ENCODE measurements at regions not wholly inside any gene's neighbourhood (a gene's known extent, or its start where the extent isn't known, plus 50 kb on each side); places are given as distances from the start of the nearest gene placed in this dataset.

- TF ChIP-seq SIN3A (IDR thresholded peaks at IDR 0.05; ENCODE audit: borderline replicate concordance, insufficient read depth, low read length) = no peak
- no peak for TF ChIP-seq POLR2AphosphoS5 (IDR thresholded peaks at IDR 0.05; ENCODE audit: low read depth, low read length)
- no peak for TF ChIP-seq REST (IDR thresholded peaks at IDR 0.05; ENCODE audit: insufficient read depth in 1 of 2, low read depth in 2 of 2, low read length in 2 of 2)
- TF ChIP-seq FOXP2 (optimal IDR thresholded peaks at IDR 0.05; ENCODE audit: borderline replicate concordance, extremely low read depth, extremely low read length, insufficient read depth) = no peak
- TF ChIP-seq TAF1 (IDR thresholded peaks at IDR 0.05; ENCODE audit: borderline replicate concordance, insufficient read depth, low read length) = no peak
Observed at GRCh38 chr18:26764586-26764985, 100.9 kb downstream of the AQP4 start.

Measured in PFSK-1 (cell line).